GM12878 (cell line): ENCODE measurements at regions not wholly inside any gene's neighbourhood (a gene's known extent, or its start where the extent isn't known, plus 50 kb on each side); places are given as distances from the start of the nearest gene placed in this dataset.

Experiments used
- ATAC-seq: fragments of 200-7000 bp; cut with Tn5 transposase; 3 replicates; pipeline ENCODE4 v1.9.1; 2020; ENCODE audit warnings: mild to moderate bottlenecking, moderate library complexity
- BruUV-seq: library from RNA; stranded (reverse); fragments of 400-500 nt; replicated peaks from 2 replicates; lab custom pipeline; 2021; lab: Mats Ljungman, UMichigan
- CTCF ChIA-PET: fragments of 300-600 bp; sonication (Branson Sonifier 250); formaldehyde crosslinking; extraction: SDS; loops from one replicate; lab custom pipeline; 2021; ENCODE audit warnings: inconsistent platforms; lab: Yijun Ruan, JAX
- POLR2A ChIA-PET: fragments of 350-600 bp; formaldehyde crosslinking; extraction: SDS; loops from one replicate; lab custom pipeline; 2021; ENCODE audit warnings: inconsistent platforms; lab: Charles Lee
- RAD21 ChIA-PET: fragments of 300-600 bp; sonication (Branson Sonifier 250); formaldehyde crosslinking; loops from one replicate; lab custom pipeline; 2023; ENCODE audit warnings: antibody characterized with exemption; ENCODE audit not compliant: unreplicated experiment; lab: Charles Lee
- SMC1A ChIA-PET: fragments of 300-600 bp; sonication (Branson Sonifier 250); formaldehyde crosslinking; loops from one replicate; lab custom pipeline; 2023; ENCODE audit not compliant: unreplicated experiment, uncharacterized antibody; lab: Charles Lee
- DNase-seq: peaks from one replicate; pipeline ENCODE4 v3.0.0-alpha.2; 2011; ENCODE audit warnings: low read depth, low spot score
- FAIRE-seq: peaks from 3 replicates; lab custom pipeline; 2011; peaks lifted over from hg19 to GRCh38; lab: Jason Lieb, UNC
- H2AFZ ChIP-seq: 2 replicates; pipeline ENCODE4 v1.6.0; 2011; ENCODE audit warnings: low read depth, low read length, control low read depth; ENCODE audit not compliant: control insufficient read depth
- H3K27ac ChIP-seq: 2 replicates; pipeline ENCODE4 v1.5.1; 2011; ENCODE audit warnings: control low read depth; ENCODE audit not compliant: control insufficient read depth, insufficient read depth
- H3K27me3 ChIP-seq, 2 experiments: replicated peaks in 1 of 2; 2 replicates each; pipeline versions ENCODE4 v1.6.0 to v1.6.1; 2011; ENCODE audit warnings: low read length in 1 of 2; ENCODE audit not compliant: control insufficient read depth in 2 of 2, insufficient read depth in 2 of 2
- H3K36me3 ChIP-seq, 2 experiments: 2 replicates each; pipeline ENCODE4 v1.5.1; 2011; ENCODE audit warnings: low read length in 1 of 2; ENCODE audit not compliant: control insufficient read depth in 2 of 2, insufficient read depth in 2 of 2
- H3K4me1 ChIP-seq: 2 replicates; pipeline ENCODE4 v1.6.1; 2011; ENCODE audit warnings: mild to moderate bottlenecking, low read length, moderate library complexity, mixed read lengths; ENCODE audit not compliant: control insufficient read depth, insufficient read depth
- H3K4me2 ChIP-seq: 2 replicates; pipeline ENCODE4 v1.6.0; 2011; ENCODE audit warnings: control low read depth; ENCODE audit not compliant: control insufficient read depth, insufficient read depth
- H3K4me3 ChIP-seq: fragments of 200-600 bp; sonication (generic); 2 replicates; pipeline ENCODE4 v1.5.1; 2016
- H3K79me2 ChIP-seq: 2 replicates; pipeline ENCODE4 v1.6.0; 2011; ENCODE audit warnings: low read length; ENCODE audit not compliant: control insufficient read depth, insufficient read depth
- H3K9ac ChIP-seq: 2 replicates; pipeline ENCODE4 v1.8.0; 2011; ENCODE audit warnings: low read length, control low read depth, mixed read lengths; ENCODE audit not compliant: control insufficient read depth, insufficient read depth
- H3K9me3 ChIP-seq: replicated peaks from 3 replicates; pipeline ENCODE4 v1.5.1; 2011; ENCODE audit warnings: mild to moderate bottlenecking, low read length; ENCODE audit not compliant: control insufficient read depth, insufficient read depth
- H4K20me1 ChIP-seq: 2 replicates; pipeline ENCODE4 v1.6.0; 2011; ENCODE audit not compliant: control insufficient read depth, insufficient read depth
- CTCF ChIP-seq, 3 experiments: IDR thresholded peaks in 2 of 3; conservative IDR thresholded peaks in 1 of 3; 2 replicates each; pipeline ENCODE4 v1.5.1; 2011; ENCODE audit warnings: low read depth in 3 of 3, low read length in 3 of 3, mild to moderate bottlenecking in 3 of 3, control low read depth in 2 of 3, moderate library complexity in 2 of 3, inconsistent platforms in 1 of 3, mixed read lengths in 1 of 3; ENCODE audit not compliant: control insufficient read depth in 2 of 3, insufficient read depth in 1 of 3; ENCODE audit errors: extremely low read depth in 1 of 3
- FOS ChIP-seq: IDR thresholded peaks from 3 replicates; pipeline ENCODE4 v1.6.1; 2011; ENCODE audit warnings: borderline replicate concordance; ENCODE audit not compliant: insufficient read length; ENCODE audit errors: extremely low read depth
- KAT2A ChIP-seq: conservative IDR thresholded peaks from 2 replicates; pipeline ENCODE4 v1.6.1; 2011; ENCODE audit warnings: low read depth, low read length; ENCODE audit not compliant: control insufficient read depth
- KDM1A ChIP-seq: fragments of 200-600 bp; sonication (generic); IDR thresholded peaks from 2 replicates; pipeline ENCODE4 v1.6.1; 2016; ENCODE audit warnings: borderline replicate concordance
- LARP7 ChIP-seq: fragments of 450-650 bp; IDR thresholded peaks from 2 replicates; pipeline ENCODE4 v1.6.1; 2017; ENCODE audit warnings: mild to moderate bottlenecking
- PAX8 ChIP-seq: fragments of 450-650 bp; IDR thresholded peaks from 2 replicates; pipeline ENCODE4 v1.6.1; 2017; ENCODE audit warnings: mild to moderate bottlenecking, moderate library complexity
- POU2F2 ChIP-seq: IDR thresholded peaks from 3 replicates; pipeline ENCODE4 v1.6.1; 2011; ENCODE audit warnings: low read depth, mild to moderate bottlenecking, low read length, borderline replicate concordance
- RAD21 ChIP-seq: IDR thresholded peaks from 2 replicates; pipeline ENCODE4 v1.6.1; 2011; ENCODE audit warnings: mild to moderate bottlenecking, low read depth, low read length, moderate library complexity; ENCODE audit not compliant: insufficient read depth
- SMC3 ChIP-seq: IDR thresholded peaks from 2 replicates; pipeline ENCODE4 v1.6.1; 2011; ENCODE audit warnings: low read length, improper control_type of control experiment, borderline replicate concordance
- TCF12 ChIP-seq: IDR thresholded peaks from 2 replicates; pipeline ENCODE4 v1.6.1; 2011; ENCODE audit warnings: low read depth, mild to moderate bottlenecking, low read length
- ZBED1 ChIP-seq: IDR thresholded peaks from 2 replicates; pipeline ENCODE4 v1.6.1; 2016; ENCODE audit warnings: borderline replicate concordance
- ZBTB40 ChIP-seq: fragments of 450-650 bp; IDR thresholded peaks from 2 replicates; pipeline ENCODE4 v1.6.1; 2016; ENCODE audit warnings: mild to moderate bottlenecking, moderate library complexity, borderline replicate concordance
- WGBS: methylation state at CpG from one replicate; pipeline ENCODE4 v1.1.6; 2016; ENCODE audit warnings: low lambda C conversion rate; ENCODE audit not compliant: insufficient replicate concordance, insufficient coverage; ENCODE audit errors: missing lambda C conversion rate; 5-methylcytosine and 5-hydroxymethylcytosine counted together
- in situ Hi-C: fragments of 300-500 bp; cut with MboI; formaldehyde crosslinking; loops from 9 replicates; pipeline ENCODE4 v1.14.3; 2018; ENCODE audit warnings: mixed read lengths
- intact Hi-C: fragments of 100-400 bp; cut with micrococcal nuclease; formaldehyde crosslinking; loops from one replicate; pipeline ENCODE4 v1.14.2; 2022; ENCODE audit not compliant: unreplicated experiment

- DNase-seq = no peak
- Histone ChIP-seq H3K36me3 (no peaks in the 10 kb centered on the region), H3K4me3 (no peak overlapping the region), H3K27me3 (no peaks in the 10 kb centered on the region), H2AFZ (no peak overlapping the region), H3K27ac (no peak overlapping the region), H3K79me2 (no peaks in the 10 kb centered on the region), H3K9ac (no peak overlapping the region), H3K9me3 (no peaks in the 10 kb centered on the region), H4K20me1 (no peaks in the 10 kb centered on the region), H3K4me1 (no peaks in the 10 kb centered on the region), H3K4me2 (no peak overlapping the region)
- WGBS = 0% methylated on average over 4 of the region's 4 CpGs
- ChIA-PET SMC1A (interaction anchor here (0.7 to 5.9 kb wide), 24 partner anchors 14 to 521 kb away, joined by 3 to 123 read pairs (median 4); no protein-coding TSS in a partner anchor), CTCF (interaction anchor here (0.6 to 8.2 kb wide), 33 partner anchors 11 to 536 kb away, joined by 3 to 141 read pairs (median 4); no protein-coding TSS in a partner anchor), RAD21 (interaction anchor here (0.9 to 6.6 kb wide), 22 partner anchors 25 to 532 kb away, joined by 3 to 125 read pairs (median 4); no protein-coding TSS in a partner anchor), POLR2A (interaction anchor here (1.0 kb wide), 1 partner anchor 161 kb away, joined by 3 read pairs; no protein-coding TSS in a partner anchor)
- TF ChIP-seq PAX8 (no peak), LARP7 (0 out of 2 replicates have a peak, but pooled peaks have one; percentile 8), KDM1A (no peak), TCF12 (no peak), POU2F2 (no peak), KAT2A (no peak), CTCF (IDR thresholded peaks at IDR 0.05 in 2 of 3, conservative IDR thresholded peaks at IDR 0.05 in 1 of 3; ENCODE audit: control insufficient read depth in 2 of 3, extremely low read depth in 1 of 3, insufficient read depth in 1 of 3, low read depth in 3 of 3, low read length in 3 of 3) (peak; percentile 65 to 81 (median 68)), ZBTB40 (no peak), ZBED1 (no peak), SMC3 (peak; percentile 48; the same call in 1 of the 2 replicates), FOS (no peak), RAD21 (peak; percentile 69)
- ATAC-seq = peak; percentile 77
- no TSS peak for BruUV-seq
- in situ Hi-C loops (no loop called here), intact Hi-C loops (loop anchor here (1.0 to 10.0 kb wide), 4 partner anchors 91 to 519 kb away; no protein-coding TSS in a partner anchor)
- no peak for FAIRE-seq
Measured at GRCh38 chr11:23021287-23021863, 161.1 kb upstream of the CCDC179 start.
